GM13976 (cell line): ENCODE measurements at regions not wholly inside any gene's neighbourhood (a gene's known extent, or its start where the extent isn't known, plus 50 kb on each side); places are given as distances from the start of the nearest gene placed in this dataset.

Experiments used
- DNase-seq: peaks from one replicate; pipeline ENCODE4 v3.0.0; 2012; ENCODE audit warnings: low spot score
- in situ Hi-C: fragments of 300-500 bp; cut with MboI; formaldehyde crosslinking; loops from one replicate; pipeline ENCODE4 v1.12.0; 2022; ENCODE audit warnings: low sequenced_read_pairs, mixed read lengths, inconsistent platforms; ENCODE audit not compliant: unreplicated experiment
- TF ChIP-seq, protein P1 (sequence below): IDR thresholded peaks from 2 replicates; pipeline ENCODE4 v1.5.1; 2012; ENCODE audit warnings: borderline replicate concordance, mild to moderate bottlenecking; ENCODE audit not compliant: insufficient read depth; ENCODE audit errors: extremely low read depth, missing control alignments, control extremely low read depth

DNA sequence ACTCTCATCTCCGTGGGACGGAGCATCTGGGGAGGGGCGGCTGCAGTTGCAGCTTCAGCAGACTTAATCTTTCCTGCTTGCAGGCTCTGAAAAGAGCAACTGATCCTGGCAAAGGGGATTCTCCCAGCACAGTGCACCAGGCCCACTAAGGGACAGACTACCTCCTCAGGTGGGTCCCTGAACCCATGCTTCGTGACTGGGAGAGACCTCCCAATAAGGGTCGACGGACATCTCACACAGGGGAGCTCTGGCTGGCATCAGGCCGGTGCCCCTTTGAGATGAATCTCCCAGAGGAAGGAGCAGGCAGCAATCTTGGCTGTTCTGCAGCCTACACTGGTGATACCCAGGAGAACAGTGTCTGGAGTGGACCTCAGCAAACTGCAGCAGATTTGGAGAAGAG lies 303.3 kb upstream of the FGF16 start:
- TF ChIP-seq, protein P1, sequence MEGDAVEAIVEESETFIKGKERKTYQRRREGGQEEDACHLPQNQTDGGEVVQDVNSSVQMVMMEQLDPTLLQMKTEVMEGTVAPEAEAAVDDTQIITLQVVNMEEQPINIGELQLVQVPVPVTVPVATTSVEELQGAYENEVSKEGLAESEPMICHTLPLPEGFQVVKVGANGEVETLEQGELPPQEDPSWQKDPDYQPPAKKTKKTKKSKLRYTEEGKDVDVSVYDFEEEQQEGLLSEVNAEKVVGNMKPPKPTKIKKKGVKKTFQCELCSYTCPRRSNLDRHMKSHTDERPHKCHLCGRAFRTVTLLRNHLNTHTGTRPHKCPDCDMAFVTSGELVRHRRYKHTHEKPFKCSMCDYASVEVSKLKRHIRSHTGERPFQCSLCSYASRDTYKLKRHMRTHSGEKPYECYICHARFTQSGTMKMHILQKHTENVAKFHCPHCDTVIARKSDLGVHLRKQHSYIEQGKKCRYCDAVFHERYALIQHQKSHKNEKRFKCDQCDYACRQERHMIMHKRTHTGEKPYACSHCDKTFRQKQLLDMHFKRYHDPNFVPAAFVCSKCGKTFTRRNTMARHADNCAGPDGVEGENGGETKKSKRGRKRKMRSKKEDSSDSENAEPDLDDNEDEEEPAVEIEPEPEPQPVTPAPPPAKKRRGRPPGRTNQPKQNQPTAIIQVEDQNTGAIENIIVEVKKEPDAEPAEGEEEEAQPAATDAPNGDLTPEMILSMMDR = no peak
- in situ Hi-C loops = no loop called here
- no peak for DNase-seq

DNA sequence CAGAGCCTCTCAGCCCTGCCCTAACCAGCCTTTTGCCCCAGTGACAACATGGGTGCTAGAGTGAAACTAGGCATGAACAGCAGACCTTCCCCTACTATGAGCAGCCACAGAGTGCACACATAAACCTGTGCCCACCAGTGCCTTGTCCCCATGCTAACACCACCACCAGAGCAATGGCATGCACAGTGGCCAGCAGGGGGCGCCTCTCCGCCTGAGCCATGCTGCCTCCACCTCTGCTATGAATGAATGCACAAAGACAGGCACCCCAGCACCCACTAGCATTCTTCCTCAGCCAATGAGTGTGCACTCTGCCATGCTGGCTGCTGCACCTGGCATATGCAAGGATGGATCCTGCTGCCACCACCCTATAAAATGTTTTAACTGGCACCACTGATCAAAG lies 286.9 kb upstream of the FGF16 start:
- in situ Hi-C loops = no loop called here
- DNase-seq = no peak
- TF ChIP-seq, protein P1 = peak; percentile 24

DNA sequence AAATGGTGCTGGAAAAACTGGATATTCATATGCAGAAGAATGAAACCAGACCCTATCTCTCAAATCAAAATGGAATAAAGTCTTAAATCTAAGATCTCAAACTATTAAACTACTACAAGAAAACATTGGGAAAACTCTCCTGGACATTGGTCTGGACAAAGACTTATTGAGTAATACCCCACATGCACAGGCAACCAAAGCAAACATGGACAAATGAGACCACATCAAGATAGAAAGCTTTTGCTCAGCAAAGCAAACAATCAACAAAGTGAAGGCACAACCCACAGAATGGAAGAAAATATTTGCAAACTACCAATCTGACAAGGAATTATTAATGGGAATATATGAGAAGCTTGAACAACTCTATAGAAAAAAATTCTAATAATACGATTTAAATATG lies 284.4 kb upstream of the FGF16 start:
- no peak for DNase-seq
- TF ChIP-seq, protein P1 = no peak

DNA sequence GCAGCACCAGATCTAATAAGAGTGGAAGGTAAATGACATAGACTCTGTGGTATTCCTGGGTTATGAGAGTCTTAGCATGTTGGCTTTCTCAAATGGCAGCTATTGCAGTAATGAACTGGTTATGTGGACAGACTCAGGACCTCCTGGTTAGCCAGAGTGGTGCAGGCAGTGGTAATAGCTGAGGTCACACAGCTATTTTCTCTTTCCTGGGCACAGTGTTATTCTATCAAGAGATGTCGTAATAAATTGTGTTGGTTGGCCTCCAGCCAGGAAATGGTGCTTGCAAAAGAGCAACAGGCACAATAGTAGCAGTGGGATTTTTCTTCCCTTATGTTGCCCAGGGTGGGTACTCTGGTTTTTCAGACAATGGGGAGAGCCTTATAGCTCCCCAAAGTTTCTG lies 279.2 kb upstream of the FGF16 start:
- DNase-seq = no peak
- TF ChIP-seq, protein P1 = no peak

More for the DNA sequence above, 284.4 kb upstream of the FGF16 start:
- in situ Hi-C loops = no loop called here

DNA sequence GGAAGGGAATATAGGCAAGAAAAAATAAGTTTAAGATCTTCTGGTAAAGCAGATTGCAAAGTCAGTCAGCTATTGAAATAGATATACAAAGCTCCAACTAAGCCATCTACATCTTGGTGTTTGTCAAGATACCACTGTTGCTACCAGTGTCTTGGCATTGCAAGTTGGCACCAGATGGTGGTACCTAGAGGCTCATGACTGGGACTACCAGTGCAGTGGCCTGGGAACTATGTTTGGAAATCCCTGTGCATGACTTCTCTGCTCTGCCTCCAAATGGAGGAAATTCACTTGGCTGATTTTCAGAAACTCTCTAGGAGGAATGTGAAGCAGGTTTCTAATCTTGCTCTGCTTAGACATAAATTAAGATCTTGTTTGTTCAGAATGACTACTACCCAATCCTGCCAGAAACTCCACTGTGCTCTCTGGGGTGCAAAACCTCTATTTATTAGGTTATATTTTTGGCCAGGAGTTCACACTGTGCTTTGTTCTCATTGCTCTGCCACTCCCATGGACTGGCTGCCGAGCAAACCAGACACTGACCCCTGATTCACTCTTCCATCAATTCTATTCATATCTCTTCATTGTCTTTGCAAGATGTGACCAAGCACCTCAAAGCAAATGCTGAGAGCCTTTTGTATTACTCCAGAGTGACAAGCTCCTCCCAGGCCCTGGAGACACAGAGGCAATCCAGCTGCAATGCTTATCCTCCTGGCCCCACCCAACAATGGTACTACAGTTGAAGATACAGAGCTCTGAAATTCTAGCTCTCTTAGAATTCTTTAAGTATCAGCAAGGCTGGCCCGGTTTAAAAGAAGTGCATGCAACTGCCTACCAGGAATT lies 272.3 kb upstream of the FGF16 start:
- DNase-seq = no peak
- in situ Hi-C loops = no loop called here

More for the DNA sequence above, 279.2 kb upstream of the FGF16 start:
- in situ Hi-C loops = no loop called here

DNA sequence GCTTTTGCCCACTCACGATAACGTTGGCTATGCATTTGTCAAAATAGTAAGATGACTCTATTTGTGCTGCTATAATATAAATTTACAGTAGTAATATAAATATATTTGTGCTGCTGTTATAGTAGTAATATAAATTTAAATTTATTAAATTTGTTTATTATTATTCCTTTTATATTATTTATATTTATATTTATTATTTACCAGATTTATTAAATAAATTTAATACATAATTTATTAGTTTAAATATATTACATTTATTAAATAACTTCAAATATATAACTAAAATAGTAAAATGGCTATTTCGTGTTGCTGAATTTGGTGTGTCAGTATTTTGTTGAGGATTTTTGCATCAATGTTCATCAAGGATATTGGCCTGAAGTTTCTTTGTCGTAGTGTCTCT lies 246.5 kb upstream of the FGF16 start:
- DNase-seq = no peak
- in situ Hi-C loops = no loop called here
- TF ChIP-seq, protein P1 = no peak

More for the DNA sequence above, 272.3 kb upstream of the FGF16 start:
- TF ChIP-seq, protein P1 = no peak

DNA sequence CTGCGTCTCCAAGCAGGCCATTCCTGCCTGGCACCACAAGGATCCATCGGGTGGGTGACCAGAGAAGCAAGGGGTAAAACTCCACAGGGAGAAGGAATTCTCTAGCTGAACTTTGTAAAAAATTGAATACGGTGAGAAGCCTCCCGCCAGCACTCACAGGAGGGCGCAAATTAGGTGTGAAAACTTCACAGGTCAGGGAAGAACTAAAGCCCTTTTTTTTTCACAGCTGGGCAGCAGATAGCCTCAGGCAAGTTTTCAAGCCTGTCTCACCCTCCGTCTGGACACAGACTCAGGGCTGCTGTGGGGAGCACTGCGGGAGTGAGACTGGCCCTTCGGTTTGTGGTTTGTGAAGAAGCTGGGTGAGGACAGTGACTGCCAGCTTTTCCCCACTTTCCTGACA lies 224.1 kb upstream of the FGF16 start:
- no peak for DNase-seq
- in situ Hi-C loops = no loop called here
- TF ChIP-seq, protein P1 = no peak
